ENCODE measurements at regions not wholly inside any gene's neighbourhood (a gene's known extent, or its start where the extent isn't known, plus 50 kb on each side); places are given as distances from the start of the nearest gene placed in this dataset.

DNA sequence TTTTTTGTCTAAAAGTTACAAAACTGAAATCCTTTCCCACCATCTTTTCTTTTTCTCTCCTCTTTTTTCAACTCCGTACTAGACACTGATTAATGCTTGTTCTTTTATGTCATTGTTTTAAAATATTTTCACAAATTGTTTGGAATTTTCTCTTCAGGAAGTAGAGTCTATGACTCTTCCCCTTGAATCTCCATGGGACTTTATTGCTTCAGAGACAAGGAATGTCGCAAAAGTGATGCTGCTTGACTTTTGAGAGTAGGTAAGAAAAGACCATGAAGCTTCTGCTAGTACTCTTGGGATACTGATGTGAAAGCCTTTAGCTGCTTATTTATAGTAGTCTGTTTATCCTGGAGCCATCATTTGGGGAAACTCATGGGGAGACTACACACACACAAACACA is 260.1 kb upstream of the SLC10A2 start:
- no peaks in the 10 kb centered on the region for H3K9me2 ChIP-seq (ENCODE audit: insufficient read depth, low read length)
- H3K4me2 ChIP-seq (ENCODE audit: low read length): no peak overlapping the region
- intact Hi-C loops (cut with micrococcal nuclease; ENCODE audit: unreplicated experiment): no loop called here
- ChIA-PET POLR2A (no interaction called here), CTCF (ENCODE audit: unreplicated experiment) (no interaction called here)
- no peak overlapping the region for H3K27ac ChIP-seq (ENCODE audit: low read depth, low read length, poor library complexity, severe bottlenecking)
- no peaks in the 10 kb centered on the region for H4K20me1 ChIP-seq (ENCODE audit: insufficient read depth, low read length)
- no peaks in the 10 kb centered on the region for H3K4me1 ChIP-seq (ENCODE audit: insufficient read depth, low read length, poor library complexity, severe bottlenecking)
- TF ChIP-seq CTCF (conservative IDR thresholded peaks at IDR 0.05; ENCODE audit: low read length) (no peak), EZH2phosphoT487 (IDR thresholded peaks at IDR 0.05; ENCODE audit: borderline replicate concordance, low read depth, low read length) (no peak)
- BruUV-seq (replicated peaks): no TSS peak
- no peak overlapping the region for H3K4me3 ChIP-seq (ENCODE audit: low read depth, low read length, poor library complexity, severe bottlenecking)
- no peaks in the 10 kb centered on the region for H3K36me3 ChIP-seq (ENCODE audit: insufficient read depth, low read length)
- H2AFZ ChIP-seq (ENCODE audit: low read length): no peak overlapping the region
- no peaks in the 10 kb centered on the region for H3K79me2 ChIP-seq (ENCODE audit: insufficient read depth, low read depth, low read length)
- no peaks in the 10 kb centered on the region for H3K9me3 ChIP-seq (ENCODE audit: low read length)
- no peak for DNase-seq (ENCODE audit: low spot score)

DNA sequence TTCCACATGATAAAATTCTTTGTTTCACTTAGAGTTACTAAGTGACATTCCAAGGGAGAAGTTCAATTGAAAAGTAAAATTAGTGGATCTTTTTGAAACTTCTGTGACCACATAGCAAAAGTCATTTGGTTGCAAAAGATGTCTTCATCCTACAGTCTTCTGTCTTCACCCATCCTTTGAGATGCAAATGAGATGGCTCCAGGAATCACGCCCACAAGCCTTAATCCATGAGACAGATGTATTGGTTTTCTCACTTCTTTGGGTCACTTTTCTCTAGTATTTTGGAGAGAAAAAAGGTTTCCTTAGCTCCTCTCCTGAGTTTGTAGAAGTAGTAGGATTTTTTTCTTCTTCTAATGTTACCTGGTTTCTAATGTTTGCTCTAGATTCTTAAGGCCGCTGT is 259.5 kb upstream of the SLC10A2 start:
- BruUV-seq (replicated peaks): no TSS peak
- Histone ChIP-seq H4K20me1 (ENCODE audit: insufficient read depth, low read length) (no peaks in the 10 kb centered on the region), H3K4me2 (ENCODE audit: low read length) (no peak overlapping the region), H3K4me1 (ENCODE audit: insufficient read depth, low read length, poor library complexity, severe bottlenecking) (no peaks in the 10 kb centered on the region), H3K4me3 (ENCODE audit: low read depth, low read length, poor library complexity, severe bottlenecking) (no peak overlapping the region), H3K27ac (ENCODE audit: low read depth, low read length, poor library complexity, severe bottlenecking) (no peak overlapping the region), H2AFZ (ENCODE audit: low read length) (no peak overlapping the region), H3K9me2 (ENCODE audit: insufficient read depth, low read length) (no peaks in the 10 kb centered on the region), H3K36me3 (ENCODE audit: insufficient read depth, low read length) (no peaks in the 10 kb centered on the region), H3K79me2 (ENCODE audit: insufficient read depth, low read depth, low read length) (no peaks in the 10 kb centered on the region), H3K9me3 (ENCODE audit: low read length) (no peaks in the 10 kb centered on the region)
- TF ChIP-seq CTCF (conservative IDR thresholded peaks at IDR 0.05; ENCODE audit: low read length) (no peak), EZH2phosphoT487 (IDR thresholded peaks at IDR 0.05; ENCODE audit: borderline replicate concordance, low read depth, low read length) (no peak)
- POLR2A ChIA-PET: no interaction called here
- CTCF ChIA-PET (ENCODE audit: unreplicated experiment): no interaction called here
- intact Hi-C loops (cut with micrococcal nuclease; ENCODE audit: unreplicated experiment): no loop called here
- DNase-seq (ENCODE audit: low spot score): no peak

DNA sequence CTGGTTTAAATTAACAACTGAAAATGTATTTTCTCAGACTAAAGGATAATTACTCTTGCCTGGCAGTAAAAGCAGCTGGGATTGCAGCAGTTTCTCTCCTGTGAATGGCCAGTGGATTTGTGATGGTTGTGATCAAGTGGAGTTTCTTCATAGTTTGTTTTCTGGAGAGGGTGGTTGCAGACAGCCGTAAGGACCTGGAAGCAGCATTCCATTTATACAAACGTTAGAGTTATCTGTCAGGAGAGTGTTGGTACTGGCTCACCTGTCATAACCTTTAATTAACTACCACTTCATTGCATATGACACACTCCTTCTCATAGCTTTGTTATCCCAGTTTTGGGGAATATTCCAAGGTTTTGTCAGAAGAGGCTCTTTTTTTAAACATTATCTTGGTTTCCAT is 258.4 kb upstream of the SLC10A2 start:
- Histone ChIP-seq H3K4me2 (ENCODE audit: low read length) (no peak overlapping the region), H3K9me3 (ENCODE audit: low read length) (no peaks in the 10 kb centered on the region), H3K79me2 (ENCODE audit: insufficient read depth, low read depth, low read length) (no peaks in the 10 kb centered on the region), H2AFZ (ENCODE audit: low read length) (no peak overlapping the region), H3K9me2 (ENCODE audit: insufficient read depth, low read length) (no peaks in the 10 kb centered on the region), H3K36me3 (ENCODE audit: insufficient read depth, low read length) (no peaks in the 10 kb centered on the region), H4K20me1 (ENCODE audit: insufficient read depth, low read length) (no peaks in the 10 kb centered on the region), H3K27ac (ENCODE audit: low read depth, low read length, poor library complexity, severe bottlenecking) (no peak overlapping the region), H3K4me1 (ENCODE audit: insufficient read depth, low read length, poor library complexity, severe bottlenecking) (no peaks in the 10 kb centered on the region), H3K4me3 (ENCODE audit: low read depth, low read length, poor library complexity, severe bottlenecking) (no peak overlapping the region)
- ChIA-PET POLR2A (no interaction called here), CTCF (ENCODE audit: unreplicated experiment) (no interaction called here)
- BruUV-seq (replicated peaks): no TSS peak
- DNase-seq (ENCODE audit: low spot score): no peak
- intact Hi-C loops (cut with micrococcal nuclease; ENCODE audit: unreplicated experiment): no loop called here
- TF ChIP-seq CTCF (conservative IDR thresholded peaks at IDR 0.05; ENCODE audit: low read length): no peak
- TF ChIP-seq EZH2phosphoT487 (IDR thresholded peaks at IDR 0.05; ENCODE audit: borderline replicate concordance, low read depth, low read length): no peak

All from OCI-LY7 (cell line).